Gastroesophageal sphincter (tissue), 2 donors: ENCODE measurements at regions not wholly inside any gene's neighbourhood (a gene's known extent, or its start where the extent isn't known, plus 50 kb on each side); places are given as distances from the start of the nearest gene placed in this dataset.

Experiments
- POLR2A ChIP-seq, 2 donors: fragments of 450-650 bp; IDR thresholded peaks; one replicate each; pipeline ENCODE4 v1.6.1; 2017; ENCODE audit warnings: antibody characterized with exemption in 2 of 2, mild to moderate bottlenecking in 2 of 2, moderate library complexity in 1 of 2
- POLR2AphosphoS5 ChIP-seq: sonication (generic); formaldehyde crosslinking; IDR thresholded peaks from one replicate; pipeline ENCODE4 v1.6.1; 2017; ENCODE audit warnings: antibody characterized with exemption

GRCh38 chr7:49618028-49618427 is 155.4 kb upstream of the VWC2 start:
- TF ChIP-seq POLR2AphosphoS5: no peak
- TF ChIP-seq POLR2A (IDR thresholded peaks at IDR 0.05): no peak
